HCT116 (cell line): ENCODE measurements at regions not wholly inside any gene's neighbourhood (a gene's known extent, or its start where the extent isn't known, plus 50 kb on each side); places are given as distances from the start of the nearest gene placed in this dataset.

Source experiments
- ATAC-seq: fragments of 200-7000 bp; cut with Tn5 transposase; 2 replicates; pipeline ENCODE4 v1.9.1; 2020; ENCODE audit warnings: mild to moderate bottlenecking, moderate library complexity
- BruUV-seq: library from RNA; stranded (reverse); fragments of 400-500 nt; replicated peaks from 2 replicates; lab custom pipeline; 2021; lab: Mats Ljungman, UMichigan
- CTCF ChIA-PET: fragments of 300-600 bp; sonication (Branson Sonifier 250); formaldehyde crosslinking; loops from one replicate; lab custom pipeline; 2021; ENCODE audit warnings: antibody characterized with exemption; lab: Charles Lee
- POLR2A ChIA-PET: fragments of 300-600, 350-600 bp; sonication (Branson Sonifier 250); formaldehyde crosslinking; loops from one replicate; lab custom pipeline; 2021; ENCODE audit warnings: antibody characterized with exemption; lab: Charles Lee
- RAD21 ChIA-PET, 2 experiments: fragments of 300-600 bp; sonication (Branson Sonifier 250); formaldehyde crosslinking; loops; one replicate each; lab custom pipeline; 2023; ENCODE audit warnings: low total read pairs in 2 of 2; ENCODE audit not compliant: uncharacterized antibody in 2 of 2, unreplicated experiment in 2 of 2, low non-redundant PET in 1 of 2; lab: Charles Lee
- DNase-seq: peaks from one replicate; pipeline ENCODE4 v3.0.0-alpha.2; 2010; ENCODE audit warnings: low read depth, low spot score
- H2AFZ ChIP-seq: fragments of 200-600 bp; shearing (Covaris generic), sonication (generic); 2 replicates; pipeline ENCODE4 v1.6.1; 2017; ENCODE audit warnings: low read depth, mixed run types, mixed read lengths, antibody characterized with exemption, low read length; ENCODE audit not compliant: poor library complexity, severe bottlenecking
- H3K27ac ChIP-seq: 2 replicates; pipeline ENCODE4 v1.5.1; 2012; ENCODE audit warnings: low read depth, low read length
- H3K27me3 ChIP-seq: fragments of 200-600 bp; sonication (generic); 2 replicates; pipeline ENCODE4 v1.6.1; 2016; ENCODE audit warnings: mixed run types, low read length, mixed read lengths; ENCODE audit not compliant: insufficient read depth
- H3K36me3 ChIP-seq, 2 experiments: fragments of 200-500 bp in 1 of 2; fragments of 200-600 bp in 1 of 2; sonication (Bioruptor generic) in 1 of 2; sonication (generic) in 1 of 2; 2 replicates each; pipeline versions ENCODE4 v1.5.1 to v1.6.1; 2014 to 2016; ENCODE audit warnings: low read length in 2 of 2, inconsistent platforms in 1 of 2, mixed read lengths in 1 of 2, mixed run types in 1 of 2; ENCODE audit not compliant: insufficient read depth in 2 of 2, control insufficient read depth in 1 of 2
- H3K4me1 ChIP-seq, 2 experiments: fragments of 200-600 bp in 1 of 2; sonication (generic) in 1 of 2; 2 replicates each; pipeline versions ENCODE4 v1.5.1 to v1.6.1; 2012 to 2017; ENCODE audit warnings: low read length in 2 of 2, inconsistent platforms in 1 of 2, mild to moderate bottlenecking in 1 of 2, mixed read lengths in 1 of 2, mixed run types in 1 of 2, moderate library complexity in 1 of 2; ENCODE audit not compliant: insufficient read depth in 2 of 2, control insufficient read depth in 1 of 2
- H3K4me2 ChIP-seq: fragments of 200-600 bp; sonication (generic); 2 replicates; pipeline ENCODE4 v1.6.1; 2017; ENCODE audit warnings: mixed run types, low read length, mixed read lengths
- H3K4me3 ChIP-seq, 2 experiments: fragments of 200-600 bp in 1 of 2; sonication (generic) in 1 of 2; replicated peaks in 1 of 2; 2 replicates each; pipeline ENCODE4 v1.5.1; 2011 to 2016; ENCODE audit warnings: low read length in 2 of 2, control low read depth in 1 of 2, low read depth in 1 of 2, mild to moderate bottlenecking in 1 of 2, mixed read lengths in 1 of 2, mixed run types in 1 of 2
- H3K79me2 ChIP-seq: fragments of 200-600 bp; sonication (generic); 2 replicates; pipeline ENCODE4 v1.6.1; 2017; ENCODE audit warnings: mild to moderate bottlenecking, mixed run types, low read length, moderate library complexity, mixed read lengths; ENCODE audit not compliant: insufficient read depth
- H3K9ac ChIP-seq: fragments of 200-600 bp; sonication (generic); 2 replicates; pipeline ENCODE4 v1.6.1; 2016; ENCODE audit warnings: low read length, mixed read lengths
- H3K9me2 ChIP-seq: fragments of 200-600 bp; sonication (generic), shearing (Covaris generic); 2 replicates; pipeline ENCODE4 v1.6.1; 2017; ENCODE audit warnings: mixed run types, mild to moderate bottlenecking, moderate library complexity; ENCODE audit not compliant: insufficient read depth
- H3K9me3 ChIP-seq, 2 experiments: fragments of 200-500 bp in 1 of 2; fragments of 200-600 bp in 1 of 2; sonication (Bioruptor generic) in 1 of 2; sonication (generic) in 1 of 2; 2 replicates each; pipeline ENCODE4 v1.6.1; 2014 to 2017; ENCODE audit warnings: low read length in 2 of 2, mixed read lengths in 2 of 2, inconsistent platforms in 1 of 2, low read depth in 1 of 2, mild to moderate bottlenecking in 1 of 2, mixed run types in 1 of 2, moderate library complexity in 1 of 2; ENCODE audit not compliant: control insufficient read depth in 1 of 2, insufficient read depth in 1 of 2
- H4K20me1 ChIP-seq: fragments of 200-600 bp; sonication (generic), shearing (Covaris generic); 2 replicates; pipeline ENCODE4 v1.6.1; 2017; ENCODE audit warnings: mixed run types, mild to moderate bottlenecking, moderate library complexity; ENCODE audit not compliant: insufficient read depth
- CBX3 ChIP-seq: IDR thresholded peaks from 2 replicates; pipeline ENCODE4 v1.6.1; 2012; ENCODE audit warnings: low read depth
- CEBPB ChIP-seq: IDR thresholded peaks from 2 replicates; pipeline ENCODE4 v1.6.1; 2012; ENCODE audit warnings: low read depth
- EZH2phosphoT487 ChIP-seq: fragments of 200-600 bp; IDR thresholded peaks from 2 replicates; pipeline ENCODE4 v1.6.1; 2018; ENCODE audit warnings: antibody characterized with exemption, borderline replicate concordance
- FOSL1 ChIP-seq: IDR thresholded peaks from 2 replicates; pipeline ENCODE4 v1.6.1; 2012; ENCODE audit warnings: low read depth
- JUND ChIP-seq: IDR thresholded peaks from 2 replicates; pipeline ENCODE4 v1.6.1; 2012
- MAX ChIP-seq: IDR thresholded peaks from 2 replicates; pipeline ENCODE4 v1.6.1; 2012
- POLR2A ChIP-seq: IDR thresholded peaks from 2 replicates; pipeline ENCODE4 v1.7.0; 2011; ENCODE audit warnings: borderline replicate concordance; ENCODE audit not compliant: insufficient read depth, insufficient read length; ENCODE audit errors: extremely low read depth
- POLR2AphosphoS5 ChIP-seq: IDR thresholded peaks from 2 replicates; pipeline ENCODE4 v1.6.1; 2011; ENCODE audit warnings: mild to moderate bottlenecking, low read depth, low read length, moderate library complexity
- RAD21 ChIP-seq: IDR thresholded peaks from 2 replicates; pipeline ENCODE4 v1.6.1; 2012; ENCODE audit warnings: low read depth, mild to moderate bottlenecking
- SRF ChIP-seq: IDR thresholded peaks from 2 replicates; pipeline ENCODE4 v1.6.1; 2012; ENCODE audit warnings: low read depth
- TCF7L2 ChIP-seq: IDR thresholded peaks from 2 replicates; pipeline ENCODE4 v1.7.0; 2011; ENCODE audit warnings: borderline replicate concordance, inconsistent platforms; ENCODE audit not compliant: insufficient read depth, insufficient read length; ENCODE audit errors: extremely low read depth
- YY1 ChIP-seq: IDR thresholded peaks from 2 replicates; pipeline ENCODE4 v1.6.1; 2011; ENCODE audit warnings: low read length, low read depth, moderate library complexity, mild to moderate bottlenecking; ENCODE audit not compliant: insufficient replicate concordance; ENCODE audit errors: extremely low read depth
- ZBTB33 ChIP-seq: IDR thresholded peaks from 2 replicates; pipeline ENCODE4 v1.6.1; 2011; ENCODE audit warnings: mild to moderate bottlenecking, low read length, moderate library complexity; ENCODE audit not compliant: insufficient replicate concordance; ENCODE audit errors: extremely low read depth
- ZFX ChIP-seq: fragments of 450-650 bp; IDR thresholded peaks from 2 replicates; pipeline ENCODE4 v1.6.1; 2017
- ZNF274 ChIP-seq: fragments of 200-500 bp; sonication (Bioruptor generic); IDR thresholded peaks from 2 replicates; pipeline ENCODE4 v1.6.1; 2014; ENCODE audit warnings: mild to moderate bottlenecking, low read depth, low read length, inconsistent platforms
- intact Hi-C: fragments of 100-400 bp; cut with micrococcal nuclease; formaldehyde crosslinking; loops from 2 replicates; pipeline ENCODE4 v1.10.0; 2022

DNA sequence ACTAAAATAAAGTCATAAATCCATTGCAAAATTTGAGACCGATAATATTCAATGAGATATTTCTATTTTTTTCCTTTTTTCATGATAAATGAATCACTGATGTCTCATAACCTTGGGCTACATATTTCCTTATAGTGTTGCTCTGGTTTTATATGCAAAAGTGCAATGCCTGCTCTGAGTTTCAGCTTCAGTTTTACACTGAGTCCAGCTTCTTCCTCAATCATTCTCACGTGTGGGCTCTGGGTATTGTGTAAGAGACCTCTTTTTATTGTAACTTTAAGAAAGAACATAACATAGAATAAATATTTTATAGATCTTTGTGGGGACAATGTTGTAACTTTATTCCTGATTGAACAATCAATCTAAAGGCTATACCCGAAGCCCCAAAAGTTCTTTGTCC lies 280.2 kb upstream of the EDNRB start (continued):
- no peak for TF ChIP-seq TCF7L2
- no peak for TF ChIP-seq MAX
- TF ChIP-seq CEBPB = no peak
- TF ChIP-seq CBX3 = no peak
- TF ChIP-seq POLR2AphosphoS5 = no peak
- no peak for TF ChIP-seq ZFX
- TF ChIP-seq ZNF274 = no peak

DNA sequence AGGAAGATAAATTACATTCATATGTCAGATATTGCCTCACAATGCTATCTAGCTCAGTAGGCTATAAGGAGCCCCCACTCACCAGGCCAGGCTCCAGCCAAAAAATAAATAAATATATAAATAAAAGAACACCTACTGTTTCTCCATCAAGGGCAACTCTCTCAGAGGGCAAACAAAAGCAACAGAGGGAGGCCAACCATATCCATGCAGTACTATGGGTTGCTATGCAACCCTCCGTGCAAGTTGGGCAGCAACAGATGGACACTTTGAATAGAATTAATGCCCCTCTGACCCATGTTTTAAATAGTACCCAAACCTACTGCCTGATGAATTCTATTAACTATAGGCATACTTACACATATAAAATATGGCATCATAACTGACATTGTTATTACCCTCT lies 279.8 kb upstream of the EDNRB start:
- no TSS peak for BruUV-seq
- Histone ChIP-seq H2AFZ (no peak overlapping the region), H4K20me1 (no peaks in the 10 kb centered on the region), H3K9ac (no peak overlapping the region)
- RAD21 ChIA-PET = no interaction called here
- DNase-seq (no peak), ATAC-seq (no peak)
- TF ChIP-seq CBX3 (no peak), SRF (no peak), FOSL1 (no peak)
- TF ChIP-seq, all 23 proteins: peak for 0
- H3K9me3 ChIP-seq = peaks cover 0 to 5% of the 10 kb centered on the region in 2 experiments; a peak in 1 of 4 replicates
- CTCF ChIA-PET = no interaction called here
- H3K4me2 ChIP-seq = no peak overlapping the region
- POLR2A ChIA-PET = no interaction called here
- H3K36me3 ChIP-seq = no peaks in the 10 kb centered on the region
- no peak overlapping the region for H3K4me3 ChIP-seq
- no peaks in the 10 kb centered on the region for H3K4me1 ChIP-seq
- intact Hi-C loops = no loop called here
- no peak overlapping the region for H3K27ac ChIP-seq
- no peaks in the 10 kb centered on the region for H3K27me3 ChIP-seq
- no peaks in the 10 kb centered on the region for H3K79me2 ChIP-seq
- no peaks in the 10 kb centered on the region for H3K9me2 ChIP-seq

DNA sequence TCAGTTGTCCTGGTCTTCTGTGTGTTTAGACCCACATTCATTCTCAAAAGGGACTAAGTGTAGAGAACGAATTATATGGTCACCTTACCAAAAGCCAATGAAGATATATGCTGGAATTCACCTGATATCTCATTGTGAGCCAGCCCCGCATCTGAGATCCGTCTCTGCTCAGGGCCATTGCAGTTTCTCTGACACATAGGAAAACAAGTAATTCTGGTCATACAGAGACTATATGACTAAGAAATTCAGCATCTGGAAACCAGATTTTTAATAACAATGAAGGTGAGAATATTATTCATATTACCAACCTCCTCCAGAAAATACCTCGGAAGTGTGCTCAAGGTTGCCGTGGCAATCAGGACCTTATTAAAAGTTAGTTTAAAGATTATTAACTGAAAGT lies 278.6 kb upstream of the EDNRB start:
- ChIA-PET CTCF (no interaction called here), POLR2A (no interaction called here), RAD21 (no interaction called here)
- H3K9me3 ChIP-seq = no peaks in the 10 kb centered on the region
- BruUV-seq = no TSS peak
- ATAC-seq = no peak
- no peaks in the 10 kb centered on the region for H3K27me3 ChIP-seq
- intact Hi-C loops = no loop called here
- no peak overlapping the region for H2AFZ ChIP-seq
- no peaks in the 10 kb centered on the region for H3K9me2 ChIP-seq
- H4K20me1 ChIP-seq = no peaks in the 10 kb centered on the region
- no peak for DNase-seq
- H3K4me1 ChIP-seq = no peaks in the 10 kb centered on the region
- no peak overlapping the region for H3K4me2 ChIP-seq
- TF ChIP-seq SRF (no peak), POLR2A (no peak), TCF7L2 (no peak), ZNF274 (no peak), JUND (no peak), EZH2phosphoT487 (no peak), YY1 (no peak), FOSL1 (no peak), ZFX (no peak), RAD21 (no peak), POLR2AphosphoS5 (no peak), ZBTB33 (no peak)
- H3K27ac ChIP-seq = no peak overlapping the region
- H3K9ac ChIP-seq = no peak overlapping the region
- H3K36me3 ChIP-seq = no peaks in the 10 kb centered on the region
- no peak overlapping the region for H3K4me3 ChIP-seq
- H3K79me2 ChIP-seq = no peaks in the 10 kb centered on the region
